CD14-positive monocyte (primary cell): ENCODE measurements at regions not wholly inside any gene's neighbourhood (a gene's known extent, or its start where the extent isn't known, plus 50 kb on each side); places are given as distances from the start of the nearest gene placed in this dataset.
A peak's percentile ranks its signal among the peaks of the same experiment; 100 is the strongest.

Experiments
- DNase-seq, 3 donors: peaks; one replicate each; pipeline ENCODE4 v3.0.0-alpha.2; 2011 to 2022
- H2AFZ ChIP-seq: 2 replicates; pipeline ENCODE4 v1.6.0; 2012; ENCODE audit warnings: mild to moderate bottlenecking, low read depth, low read length, inconsistent platforms; ENCODE audit not compliant: insufficient read depth, poor library complexity, severe bottlenecking
- H3K27ac ChIP-seq, 2 donors: 1 replicate in 1 of 2; 2 replicates in 1 of 2; pipeline ENCODE4 v1.5.1; 2012 to 2013; ENCODE audit warnings: low read length in 2 of 2, control low read depth in 1 of 2, inconsistent platforms in 1 of 2, low read depth in 1 of 2, mild to moderate bottlenecking in 1 of 2
- H3K27me3 ChIP-seq, 2 donors: one replicate each; pipeline versions ENCODE4 v1.6.0 to v1.6.1; 2011 to 2013; ENCODE audit warnings: low read length in 2 of 2; ENCODE audit not compliant: control insufficient read depth in 2 of 2, insufficient read depth in 2 of 2
- H3K36me3 ChIP-seq, 2 donors: replicated peaks in 1 of 2; 1 replicate in 1 of 2; 2 replicates in 1 of 2; pipeline versions ENCODE4 v1.5.1 to v1.6.1; 2012 to 2013; ENCODE audit warnings: low read length in 2 of 2, control low read depth in 1 of 2, inconsistent platforms in 1 of 2, mild to moderate bottlenecking in 1 of 2; ENCODE audit not compliant: insufficient read depth in 2 of 2, control insufficient read depth in 1 of 2
- H3K4me1 ChIP-seq, 2 donors: 1 replicate in 1 of 2; 2 replicates in 1 of 2; pipeline versions ENCODE4 v1.5.1 to v1.6.1; 2012 to 2013; ENCODE audit warnings: low read length in 2 of 2, control low read depth in 1 of 2, inconsistent platforms in 1 of 2, mild to moderate bottlenecking in 1 of 2, moderate library complexity in 1 of 2; ENCODE audit not compliant: insufficient read depth in 2 of 2, control insufficient read depth in 1 of 2
- H3K4me2 ChIP-seq: replicated peaks from 2 replicates; pipeline ENCODE3; 2012; ENCODE audit warnings: low read length, moderate library complexity, mild to moderate bottlenecking; ENCODE audit not compliant: poor library complexity, severe bottlenecking; ENCODE audit errors: extremely low read depth
- H3K4me3 ChIP-seq, 3 experiments: fragments of 200-600 bp in 1 of 3; sonication (generic) in 1 of 3; replicated peaks in 1 of 3; 1 replicate in 2 of 3; 2 replicates in 1 of 3; pipeline ENCODE4 v1.5.1; 2011 to 2013; ENCODE audit warnings: low read length in 3 of 3, mild to moderate bottlenecking in 3 of 3, control low read depth in 2 of 3, low read depth in 2 of 3, inconsistent platforms in 1 of 3, moderate library complexity in 1 of 3
- H3K79me2 ChIP-seq: 2 replicates; pipeline ENCODE4 v1.6.0; 2012; ENCODE audit warnings: mild to moderate bottlenecking, control low read depth, inconsistent platforms, low read length, moderate library complexity; ENCODE audit not compliant: insufficient read depth
- H3K9ac ChIP-seq: 2 replicates; pipeline ENCODE4 v1.6.0; 2017; ENCODE audit warnings: low read length, mild to moderate bottlenecking; ENCODE audit not compliant: insufficient read depth, poor library complexity, severe bottlenecking
- H3K9me3 ChIP-seq, 2 donors: replicated peaks in 1 of 2; 1 replicate in 1 of 2; 2 replicates in 1 of 2; pipeline versions ENCODE4 v1.5.1 to v1.6.1; 2012 to 2013; ENCODE audit warnings: low read length in 2 of 2, control low read depth in 1 of 2; ENCODE audit not compliant: control insufficient read depth in 1 of 2, insufficient read depth in 1 of 2
- H4K20me1 ChIP-seq: 2 replicates; pipeline ENCODE4 v1.6.0; 2012; ENCODE audit warnings: mild to moderate bottlenecking, low read length, control low read depth, moderate library complexity; ENCODE audit not compliant: insufficient read depth
- H3K27ac Mint-ChIP-seq, 7 donors: one replicate each; pipeline ENCODE4 v1.8.0; 2020; ENCODE audit warnings: mild to moderate bottlenecking in 7 of 7, mixed read lengths in 7 of 7, moderate library complexity in 6 of 7, inconsistent platforms in 2 of 7
- H3K27me3 Mint-ChIP-seq, 3 donors: one replicate each; pipeline ENCODE4 v1.8.0; 2021 to 2022; ENCODE audit warnings: low read depth in 3 of 3, mild to moderate bottlenecking in 3 of 3, mixed read lengths in 3 of 3, moderate library complexity in 3 of 3, inconsistent platforms in 1 of 3
- H3K36me3 Mint-ChIP-seq, 2 donors: one replicate each; pipeline ENCODE4 v1.8.0; 2020; ENCODE audit warnings: mixed read lengths in 2 of 2, inconsistent platforms in 1 of 2, mild to moderate bottlenecking in 1 of 2
- H3K4me1 Mint-ChIP-seq: one replicate; pipeline ENCODE4 v1.8.0; 2020; ENCODE audit warnings: mild to moderate bottlenecking, mixed read lengths
- H3K4me3 Mint-ChIP-seq, 2 donors: one replicate each; pipeline ENCODE4 v1.8.0; 2020; ENCODE audit warnings: mild to moderate bottlenecking in 2 of 2, mixed read lengths in 2 of 2, moderate library complexity in 1 of 2
- H3K9me3 Mint-ChIP-seq, 7 donors: one replicate each; pipeline ENCODE4 v1.8.0; 2020 to 2022; ENCODE audit warnings: mixed read lengths in 7 of 7, mild to moderate bottlenecking in 6 of 7, moderate library complexity in 6 of 7, inconsistent platforms in 2 of 7
- CTCF ChIP-seq: fragments of 200-600 bp; IDR thresholded peaks from one replicate; pipeline ENCODE4 v1.8.0; 2022; ENCODE audit warnings: antibody characterized with exemption, mild to moderate bottlenecking
- WGBS: methylation state at CpG from one replicate; pipeline ENCODE4 v1.1.5; 2013; ENCODE audit warnings: missing lambda C conversion rate; ENCODE audit not compliant: insufficient coverage; 5-methylcytosine and 5-hydroxymethylcytosine counted together
- intact Hi-C, 2 donors: fragments of 100-400 bp; cut with micrococcal nuclease; formaldehyde crosslinking; loops; one replicate each; pipeline versions ENCODE4 v1.15.0 to v1.15.1; 2023

DNA sequence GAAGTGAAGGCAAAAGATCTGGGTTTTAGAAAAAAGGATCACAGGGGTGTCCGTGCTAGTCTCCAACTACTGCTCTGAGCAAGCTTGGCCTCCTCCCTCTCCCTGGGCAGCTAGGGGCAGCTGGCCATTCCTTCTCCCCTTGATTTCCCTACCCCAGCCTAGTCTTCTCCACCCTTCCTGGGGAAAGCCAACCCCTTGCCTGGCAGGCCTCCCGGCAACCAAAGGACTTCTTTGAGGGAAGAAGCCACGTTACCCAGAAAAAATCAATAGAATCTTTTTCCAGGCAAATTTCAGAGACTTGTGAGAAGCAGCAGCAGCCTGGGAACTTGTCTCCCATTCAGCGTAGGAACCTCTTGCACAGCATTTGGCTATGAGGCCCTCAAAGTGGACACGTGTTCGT is 91.5 kb downstream of the MIAT start:
- H3K27me3 Mint-ChIP-seq, result peaks cover 0 to 3% (median 0%) of the 10 kb centered on the region in 3 donors
- WGBS, result 93% methylated on average over 6 of the region's 6 CpGs

DNA sequence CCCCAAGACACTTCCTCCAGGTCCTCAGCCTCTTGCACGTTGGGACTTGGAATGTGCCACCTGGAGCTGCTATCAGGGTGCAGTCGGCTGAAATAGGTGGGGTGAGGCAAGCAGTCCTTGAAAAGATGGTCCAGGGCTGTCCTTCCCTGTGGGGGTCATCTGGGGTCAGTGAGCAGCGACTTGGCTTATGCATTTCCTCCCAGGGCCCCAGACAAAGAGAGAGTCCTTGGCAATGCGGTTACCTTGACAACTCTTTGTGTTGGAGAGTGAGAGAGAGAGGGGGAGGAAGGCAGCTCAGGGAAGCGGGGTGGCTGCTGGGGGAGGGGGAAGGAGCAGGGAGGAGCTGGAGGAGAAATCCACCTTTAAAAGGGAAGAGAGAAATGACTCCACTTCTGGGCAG is 93.8 kb downstream of the MIAT start:
- intact Hi-C loops, result no loop called here
- no peaks in the 10 kb centered on the region for H3K9me3 ChIP-seq
- H3K9ac ChIP-seq, result no peak overlapping the region
- H3K4me1 ChIP-seq, result peaks cover 5 to 7% of the 10 kb centered on the region in 2 donors
- H2AFZ ChIP-seq, result no peak overlapping the region
- H3K4me2 ChIP-seq, result no peak overlapping the region
- no peaks in the 10 kb centered on the region for H4K20me1 ChIP-seq
- Mint-ChIP-seq H3K36me3 (peaks cover 0 to 6% of the 10 kb centered on the region in 2 donors), H3K4me1 (peaks cover 10% of the 10 kb centered on the region), H3K9me3 (peaks cover 0 to 4% (median 0%) of the 10 kb centered on the region in 7 donors), H3K27me3 (peaks cover 1 to 3% (median 3%) of the 10 kb centered on the region in 3 donors), H3K27ac (peak overlapping the region in 1 of 7 donors; percentile 42), H3K4me3 (no peak overlapping the region)
- H3K27ac ChIP-seq, result no peak overlapping the region
- H3K36me3 ChIP-seq, result no peaks in the 10 kb centered on the region
- H3K79me2 ChIP-seq, result no peaks in the 10 kb centered on the region
- 52% methylated on average over 3 of the region's 5 CpGs for WGBS
- no peak for TF ChIP-seq CTCF
- H3K27me3 ChIP-seq, result no peaks in the 10 kb centered on the region
- no peak for DNase-seq
- no peak overlapping the region for H3K4me3 ChIP-seq

More for the DNA sequence above, 91.5 kb downstream of the MIAT start:
- Histone ChIP-seq H3K79me2 (no peaks in the 10 kb centered on the region), H3K27ac (no peak overlapping the region), H3K27me3 (no peaks in the 10 kb centered on the region), H4K20me1 (no peaks in the 10 kb centered on the region), H3K9me3 (no peaks in the 10 kb centered on the region), H3K36me3 (no peaks in the 10 kb centered on the region), H3K4me2 (no peak overlapping the region), H3K4me1 (peaks cover 5 to 7% of the 10 kb centered on the region in 2 donors), H2AFZ (no peak overlapping the region), H3K9ac (no peak overlapping the region), H3K4me3 (no peak overlapping the region)
- H3K4me3 Mint-ChIP-seq, result no peak overlapping the region
- H3K4me1 Mint-ChIP-seq, result peaks cover 10% of the 10 kb centered on the region
- peaks cover 0 to 4% (median 0%) of the 10 kb centered on the region in 7 donors for H3K9me3 Mint-ChIP-seq
- H3K36me3 Mint-ChIP-seq, result peaks cover 0 to 5% of the 10 kb centered on the region in 2 donors
- TF ChIP-seq CTCF, result no peak
- intact Hi-C loops, result no loop called here
- DNase-seq, result no peak
- peak overlapping the region in 1 of 7 donors; percentile 77 for H3K27ac Mint-ChIP-seq
